H9 (cell line): ENCODE measurements at regions not wholly inside any gene's neighbourhood (a gene's known extent, or its start where the extent isn't known, plus 50 kb on each side); places are given as distances from the start of the nearest gene placed in this dataset.

Experiments used
- DNase-seq: peaks from one replicate; pipeline ENCODE4 v3.0.0-alpha.2; 2017
- H2AFZ ChIP-seq: one replicate; pipeline ENCODE4 v1.6.1; 2013; ENCODE audit warnings: mild to moderate bottlenecking, low read length, control low read depth, moderate library complexity
- H2AK5ac ChIP-seq: 2 replicates; pipeline ENCODE4 v1.6.1; 2013; ENCODE audit warnings: low read length, control low read depth, mixed read lengths; ENCODE audit not compliant: insufficient read length
- H2BK120ac ChIP-seq: one replicate; pipeline ENCODE4 v1.6.1; 2013; ENCODE audit warnings: low read depth, mild to moderate bottlenecking, low read length, control low read depth, inconsistent platforms; ENCODE audit not compliant: poor library complexity, severe bottlenecking
- H2BK12ac ChIP-seq: 2 replicates; pipeline ENCODE4 v1.6.1; 2013; ENCODE audit warnings: low read length, control low read depth, mixed read lengths, low read depth; ENCODE audit not compliant: insufficient read length
- H2BK15ac ChIP-seq: 2 replicates; pipeline ENCODE4 v1.6.1; 2013; ENCODE audit warnings: low read depth, low read length, control low read depth
- H2BK20ac ChIP-seq: one replicate; pipeline ENCODE4 v1.6.1; 2013; ENCODE audit warnings: low read depth, mild to moderate bottlenecking, low read length, control low read depth, inconsistent platforms; ENCODE audit not compliant: poor library complexity, severe bottlenecking
- H2BK5ac ChIP-seq: 2 replicates; pipeline ENCODE4 v1.6.1; 2013; ENCODE audit warnings: low read length, control low read depth, mixed read lengths; ENCODE audit not compliant: insufficient read length
- H3K14ac ChIP-seq: 2 replicates; pipeline ENCODE4 v1.6.1; 2013; ENCODE audit warnings: low read length, control low read depth; ENCODE audit not compliant: insufficient read depth
- H3K18ac ChIP-seq: 2 replicates; pipeline ENCODE4 v1.6.1; 2013; ENCODE audit warnings: low read depth, mild to moderate bottlenecking, mixed read lengths, low read length, control low read depth; ENCODE audit not compliant: insufficient read length
- H3K23ac ChIP-seq: 2 replicates; pipeline ENCODE4 v1.6.1; 2013; ENCODE audit warnings: low read length, control low read depth, mixed read lengths, low read depth; ENCODE audit not compliant: insufficient read length
- H3K23me2 ChIP-seq: 2 replicates; pipeline ENCODE4 v1.6.1; 2013; ENCODE audit warnings: low read depth, mild to moderate bottlenecking, mixed read lengths, low read length, control low read depth; ENCODE audit not compliant: insufficient read length, poor library complexity, severe bottlenecking
- H3K27ac ChIP-seq: 2 replicates; pipeline ENCODE4 v1.5.1; 2013; ENCODE audit warnings: low read length, control low read depth, mixed read lengths, low read depth; ENCODE audit not compliant: insufficient read length
- H3K27me3 ChIP-seq: 2 replicates; pipeline ENCODE4 v1.6.1; 2013; ENCODE audit warnings: low read length, control low read depth, inconsistent platforms; ENCODE audit not compliant: insufficient read depth
- H3K4ac ChIP-seq: 2 replicates; pipeline ENCODE4 v1.6.1; 2013; ENCODE audit warnings: low read depth, mild to moderate bottlenecking, control low read depth, inconsistent platforms, low read length, moderate library complexity
- H3K4me1 ChIP-seq: 2 replicates; pipeline ENCODE4 v1.6.1; 2013; ENCODE audit warnings: low read length, control low read depth, inconsistent platforms; ENCODE audit not compliant: insufficient read depth
- H3K4me2 ChIP-seq: 2 replicates; pipeline ENCODE4 v1.6.1; 2013; ENCODE audit warnings: low read length, control low read depth, mixed read lengths; ENCODE audit not compliant: insufficient read length, insufficient read depth
- H3K56ac ChIP-seq: 2 replicates; pipeline ENCODE4 v1.6.1; 2013; ENCODE audit warnings: low read depth, mild to moderate bottlenecking, mixed read lengths, low read length, control low read depth; ENCODE audit not compliant: insufficient read length
- H3K79me1 ChIP-seq: 2 replicates; pipeline ENCODE4 v1.6.1; 2013; ENCODE audit warnings: low read depth, mild to moderate bottlenecking, moderate library complexity, low read length, control low read depth, inconsistent platforms; ENCODE audit not compliant: insufficient read depth, poor library complexity, severe bottlenecking
- H3K79me2 ChIP-seq: 2 replicates; pipeline ENCODE4 v1.6.1; 2013; ENCODE audit warnings: low read length, control low read depth, inconsistent platforms; ENCODE audit not compliant: insufficient read depth
- H3K9ac ChIP-seq: 2 replicates; pipeline ENCODE4 v1.6.1; 2013; ENCODE audit warnings: low read length, control low read depth, mixed read lengths; ENCODE audit not compliant: insufficient read length; ENCODE audit errors: extremely low read depth
- H3K9me3 ChIP-seq: one replicate; pipeline ENCODE4 v1.6.1; 2013; ENCODE audit warnings: low read depth, low read length, inconsistent platforms; ENCODE audit not compliant: control insufficient read depth
- H3T11ph ChIP-seq: one replicate; pipeline ENCODE4 v1.6.1; 2013; ENCODE audit warnings: mild to moderate bottlenecking, low read length, control low read depth, inconsistent platforms
- H4K20me1 ChIP-seq: one replicate; pipeline ENCODE4 v1.6.1; 2013; ENCODE audit not compliant: control insufficient read depth, insufficient read length, insufficient read depth
- H4K5ac ChIP-seq: 2 replicates; pipeline ENCODE4 v1.6.1; 2013; ENCODE audit warnings: low read depth, mild to moderate bottlenecking, mixed read lengths, low read length, control low read depth; ENCODE audit not compliant: insufficient read length
- H4K8ac ChIP-seq: replicated peaks from 2 replicates; pipeline ENCODE4 v1.6.1; 2013; ENCODE audit warnings: low read length, control low read depth, mixed read lengths, low read depth; ENCODE audit not compliant: insufficient read length
- H4K91ac ChIP-seq: 2 replicates; pipeline ENCODE4 v1.6.1; 2013; ENCODE audit warnings: low read depth, mild to moderate bottlenecking, moderate library complexity, mixed read lengths, low read length, control low read depth; ENCODE audit not compliant: insufficient read length
- H3K27ac Mint-ChIP-seq, 3 experiments: 2 replicates in 2 of 3; 3 replicates in 1 of 3; pipeline ENCODE4 v1.8.0; 2020 to 2021; ENCODE audit warnings: mixed read lengths in 3 of 3, mild to moderate bottlenecking in 1 of 3, moderate library complexity in 1 of 3
- H3K27me3 Mint-ChIP-seq: 2 replicates; pipeline ENCODE4 v1.8.0; 2021; ENCODE audit warnings: low read depth, mild to moderate bottlenecking, moderate library complexity, mixed read lengths
- H3K36me3 Mint-ChIP-seq, 3 experiments: 2 replicates in 2 of 3; 3 replicates in 1 of 3; pipeline ENCODE4 v1.8.0; 2020 to 2021; ENCODE audit warnings: low read depth in 3 of 3, mixed read lengths in 3 of 3; ENCODE audit not compliant: insufficient read depth in 1 of 3
- H3K4me1 Mint-ChIP-seq, 2 experiments: 2 replicates each; pipeline ENCODE4 v1.8.0; 2020; ENCODE audit warnings: mixed read lengths in 2 of 2
- H3K4me3 Mint-ChIP-seq, 2 experiments: 2 replicates in 1 of 2; 3 replicates in 1 of 2; pipeline ENCODE4 v1.8.0; 2020 to 2021; ENCODE audit warnings: mild to moderate bottlenecking in 2 of 2, mixed read lengths in 2 of 2, moderate library complexity in 1 of 2
- H3K9me3 Mint-ChIP-seq, 2 experiments: 2 replicates in 1 of 2; 3 replicates in 1 of 2; pipeline ENCODE4 v1.8.0; 2020; ENCODE audit warnings: mild to moderate bottlenecking in 2 of 2, mixed read lengths in 2 of 2, moderate library complexity in 1 of 2
- CTCF ChIP-seq: fragments of 200-600 bp; sonication (generic); conservative IDR thresholded peaks from 3 replicates; pipeline ENCODE4 v1.8.0; 2021; ENCODE audit warnings: antibody characterized with exemption, mild to moderate bottlenecking
- WGBS: extraction: QIAGEN DNeasy Blood & Tissue Kit; methylation state at CpG from one replicate; pipeline ENCODE4 v1.1.7; 2013; ENCODE audit warnings: missing lambda C conversion rate, low lambda C conversion rate, mixed read lengths; ENCODE audit not compliant: insufficient read length; ENCODE audit errors: extremely low coverage; 5-methylcytosine and 5-hydroxymethylcytosine counted together

GRCh38 chr10:35716776-35717175 lies 74.7 kb upstream of the FZD8 start:
- Mint-ChIP-seq H3K9me3 (peaks cover 0 to 4% of the 10 kb centered on the region in 2 experiments; a peak in 3 of 5 replicates), H3K27me3 (no peaks in the 10 kb centered on the region), H3K27ac (no peak overlapping the region), H3K4me1 (peaks cover 4 to 8% of the 10 kb centered on the region in 2 experiments), H3K36me3 (peaks cover 0 to 4% (median 0%) of the 10 kb centered on the region in 3 experiments; a peak in 1 of 7 replicates), H3K4me3 (no peak overlapping the region)
- Histone ChIP-seq H3K4ac (no peak overlapping the region), H2BK120ac (no peak overlapping the region), H3K23me2 (no peaks in the 10 kb centered on the region), H3K79me1 (no peaks in the 10 kb centered on the region), H3K9me3 (no peaks in the 10 kb centered on the region), H3K14ac (no peak overlapping the region), H3K27me3 (no peaks in the 10 kb centered on the region), H3K79me2 (no peaks in the 10 kb centered on the region), H3K27ac (no peak overlapping the region), H3T11ph (no peak overlapping the region), H3K9ac (no peak overlapping the region), H2BK20ac (no peak overlapping the region), H4K5ac (no peak overlapping the region), H3K4me1 (no peaks in the 10 kb centered on the region), H2BK12ac (no peak overlapping the region), H3K23ac (no peak overlapping the region), H3K18ac (no peak overlapping the region), H2AK5ac (no peak overlapping the region), H2AFZ (no peak overlapping the region), H4K91ac (no peak overlapping the region), H4K20me1 (no peaks in the 10 kb centered on the region), H2BK15ac (no peak overlapping the region), H4K8ac (no peak overlapping the region), H3K4me2 (no peak overlapping the region), H3K56ac (no peak overlapping the region), H2BK5ac (no peak overlapping the region)
- TF ChIP-seq CTCF, result no peak
- WGBS, result no CpG with 5 or more reads among the region's 1 CpG
- no peak for DNase-seq
